Breast epithelium (tissue), 4 donors: ENCODE measurements at regions not wholly inside any gene's neighbourhood (a gene's known extent, or its start where the extent isn't known, plus 50 kb on each side); places are given as distances from the start of the nearest gene placed in this dataset.

Experiments
- DNase-seq, 2 donors: peaks; one replicate each; pipeline ENCODE4 v3.0.0-alpha.2; 2019; ENCODE audit warnings: low spot score in 2 of 2
- H3K27ac ChIP-seq, 2 donors: fragments of 200-600 bp; sonication (generic) in 1 of 2; one replicate each; pipeline ENCODE4 v1.5.1; 2016 to 2019; ENCODE audit warnings: mild to moderate bottlenecking in 1 of 2
- H3K27me3 ChIP-seq, 2 donors: fragments of 200-600 bp; sonication (generic) in 1 of 2; one replicate each; pipeline versions ENCODE4 v1.5.1 to v1.6.0; 2017 to 2019; ENCODE audit warnings: control low read depth in 1 of 2, mild to moderate bottlenecking in 1 of 2
- H3K36me3 ChIP-seq: fragments of 200-600 bp; one replicate; pipeline ENCODE4 v1.5.1; 2019
- H3K4me1 ChIP-seq, 2 donors: fragments of 200-600 bp; sonication (generic); one replicate each; pipeline ENCODE4 v1.5.1; 2016 to 2019; ENCODE audit warnings: control low read depth in 1 of 2
- H3K4me3 ChIP-seq, 3 donors: fragments of 200-600 bp; sonication (generic); 1 replicate in 2 of 3; 2 replicates in 1 of 3; pipeline ENCODE4 v1.5.1; 2016 to 2019; ENCODE audit warnings: mild to moderate bottlenecking in 3 of 3, moderate library complexity in 2 of 3
- H3K9me3 ChIP-seq, 2 donors: fragments of 200-600 bp; sonication (generic) in 1 of 2; one replicate each; pipeline ENCODE4 v1.5.1; 2016 to 2019; ENCODE audit warnings: control low read depth in 1 of 2
- POLR2A ChIP-seq: fragments of 450-650 bp; IDR thresholded peaks from one replicate; pipeline ENCODE4 v1.6.1; 2016; ENCODE audit warnings: antibody characterized with exemption, mild to moderate bottlenecking, moderate library complexity
- POLR2AphosphoS5 ChIP-seq, 3 donors: sonication (generic); formaldehyde crosslinking; IDR thresholded peaks; one replicate each; pipeline ENCODE4 v1.6.1; 2017; ENCODE audit warnings: antibody characterized with exemption in 3 of 3
- intact Hi-C: fragments of 100-400 bp; cut with DNase I; formaldehyde crosslinking; loops from one replicate; pipeline ENCODE4 v1.15.1; 2023; ENCODE audit warnings: low total_unique reads
- TF ChIP-seq, protein P1 (sequence below), 3 donors: fragments of 450-650 bp; IDR thresholded peaks; one replicate each; pipeline ENCODE4 v1.5.1; 2016 to 2017; ENCODE audit warnings: antibody characterized with exemption in 3 of 3, mild to moderate bottlenecking in 3 of 3, moderate library complexity in 3 of 3

DNA sequence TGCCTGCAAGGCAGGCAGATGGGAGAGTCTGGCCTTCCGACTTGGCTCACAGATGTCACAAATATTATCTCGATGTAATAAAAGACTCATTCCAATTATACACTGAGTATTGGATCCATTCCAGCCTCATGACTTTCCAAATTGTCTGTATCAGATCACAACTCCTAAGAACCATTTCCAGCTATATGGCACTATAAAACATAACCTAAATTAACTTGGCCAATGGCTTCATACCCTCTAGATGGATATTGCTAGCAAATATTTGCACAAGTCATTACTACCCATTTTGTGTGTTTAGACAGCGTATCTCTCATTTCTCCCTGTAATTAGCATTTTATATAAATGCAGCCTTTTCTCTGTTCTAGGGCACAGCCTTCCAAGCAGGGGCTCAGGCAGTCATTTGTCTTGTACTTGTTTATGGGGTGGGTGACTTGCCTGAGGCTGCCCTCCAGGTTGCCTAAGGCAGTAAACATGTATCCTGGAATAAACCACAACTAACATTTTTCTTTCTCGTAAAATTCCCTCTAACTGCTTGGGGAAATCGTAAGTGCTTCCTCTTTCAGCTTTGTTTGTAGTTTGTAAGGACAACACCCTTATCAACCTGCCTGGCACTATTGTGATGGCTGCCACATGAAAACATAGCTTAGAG lies 70.6 kb upstream of the KCNJ6 start:
- H3K27me3 ChIP-seq: peaks cover 0 to 8% of the 10 kb centered on the region in 2 donors
- H3K4me1 ChIP-seq: no peaks in the 10 kb centered on the region
- TF ChIP-seq POLR2AphosphoS5 (IDR thresholded peaks at IDR 0.05) (no peak), POLR2A (no peak)
- TF ChIP-seq, protein P1, sequence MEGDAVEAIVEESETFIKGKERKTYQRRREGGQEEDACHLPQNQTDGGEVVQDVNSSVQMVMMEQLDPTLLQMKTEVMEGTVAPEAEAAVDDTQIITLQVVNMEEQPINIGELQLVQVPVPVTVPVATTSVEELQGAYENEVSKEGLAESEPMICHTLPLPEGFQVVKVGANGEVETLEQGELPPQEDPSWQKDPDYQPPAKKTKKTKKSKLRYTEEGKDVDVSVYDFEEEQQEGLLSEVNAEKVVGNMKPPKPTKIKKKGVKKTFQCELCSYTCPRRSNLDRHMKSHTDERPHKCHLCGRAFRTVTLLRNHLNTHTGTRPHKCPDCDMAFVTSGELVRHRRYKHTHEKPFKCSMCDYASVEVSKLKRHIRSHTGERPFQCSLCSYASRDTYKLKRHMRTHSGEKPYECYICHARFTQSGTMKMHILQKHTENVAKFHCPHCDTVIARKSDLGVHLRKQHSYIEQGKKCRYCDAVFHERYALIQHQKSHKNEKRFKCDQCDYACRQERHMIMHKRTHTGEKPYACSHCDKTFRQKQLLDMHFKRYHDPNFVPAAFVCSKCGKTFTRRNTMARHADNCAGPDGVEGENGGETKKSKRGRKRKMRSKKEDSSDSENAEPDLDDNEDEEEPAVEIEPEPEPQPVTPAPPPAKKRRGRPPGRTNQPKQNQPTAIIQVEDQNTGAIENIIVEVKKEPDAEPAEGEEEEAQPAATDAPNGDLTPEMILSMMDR (IDR thresholded peaks at IDR 0.05): no peak
- intact Hi-C loops: no loop called here
- no peak overlapping the region for H3K27ac ChIP-seq
- H3K9me3 ChIP-seq: no peaks in the 10 kb centered on the region
- no peak overlapping the region for H3K4me3 ChIP-seq
- DNase-seq: no peak
- H3K36me3 ChIP-seq: no peaks in the 10 kb centered on the region

DNA sequence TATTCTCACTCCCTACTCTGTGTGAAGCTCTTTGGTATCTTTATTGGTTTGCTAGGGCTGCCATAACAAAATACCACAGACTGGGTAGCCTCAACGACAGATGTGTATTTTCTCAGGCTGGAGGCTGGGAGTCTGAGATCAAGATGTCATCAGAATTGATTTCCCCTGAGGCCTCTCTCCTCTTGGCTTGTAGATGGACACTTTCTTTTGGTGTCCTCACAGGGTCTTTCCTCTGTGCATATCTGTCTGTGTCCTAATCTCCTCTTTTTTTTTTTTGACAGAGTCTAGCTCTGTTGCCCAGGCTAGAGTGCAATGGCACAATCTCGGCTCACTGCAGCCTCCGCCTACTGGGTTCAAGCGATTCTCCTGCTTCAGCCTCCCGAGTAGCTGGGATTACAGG lies 71.4 kb upstream of the KCNJ6 start:
- TF ChIP-seq, protein P1 (IDR thresholded peaks at IDR 0.05): no peak
- no peak for TF ChIP-seq POLR2A
- TF ChIP-seq POLR2AphosphoS5 (IDR thresholded peaks at IDR 0.05): no peak
- Histone ChIP-seq H3K4me3 (no peak overlapping the region), H3K36me3 (no peaks in the 10 kb centered on the region), H3K27ac (no peak overlapping the region), H3K27me3 (peaks cover 0 to 8% of the 10 kb centered on the region in 2 donors), H3K9me3 (no peaks in the 10 kb centered on the region), H3K4me1 (no peaks in the 10 kb centered on the region)
- no peak for DNase-seq
- intact Hi-C loops: no loop called here

GRCh38 chr21:37993071-37993470 lies 76.8 kb upstream of the KCNJ6 start:
- intact Hi-C loops: no loop called here
- Histone ChIP-seq H3K27me3 (peaks cover 0 to 10% of the 10 kb centered on the region in 2 donors), H3K4me3 (no peak overlapping the region), H3K9me3 (no peaks in the 10 kb centered on the region), H3K36me3 (no peaks in the 10 kb centered on the region), H3K4me1 (no peaks in the 10 kb centered on the region), H3K27ac (no peak overlapping the region)
- TF ChIP-seq POLR2A: no peak
- TF ChIP-seq POLR2AphosphoS5 (IDR thresholded peaks at IDR 0.05): no peak
- TF ChIP-seq, protein P1 (IDR thresholded peaks at IDR 0.05): no peak
- DNase-seq: no peak

DNA sequence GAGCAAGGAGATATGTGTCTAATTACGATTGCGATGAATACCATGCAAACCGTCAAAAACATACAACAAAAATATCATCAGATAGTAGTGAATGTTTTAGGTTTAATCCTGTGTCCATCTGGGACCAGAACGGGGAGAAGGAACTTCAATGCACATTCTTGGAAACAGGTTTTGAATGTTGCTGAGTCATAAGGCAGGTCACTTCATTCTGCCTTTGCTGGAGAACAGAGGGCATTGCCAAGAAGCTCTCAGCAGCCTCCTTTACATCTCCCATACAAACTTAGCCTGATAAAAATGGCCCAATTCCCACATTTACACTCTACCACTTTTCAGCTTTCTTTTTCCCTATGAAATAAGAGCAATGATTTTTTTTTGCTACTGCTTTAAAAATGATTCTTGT lies 78.0 kb upstream of the KCNJ6 start:
- DNase-seq: no peak
- H3K27me3 ChIP-seq: peaks cover 0 to 6% of the 10 kb centered on the region in 2 donors
- TF ChIP-seq POLR2A: no peak
- TF ChIP-seq POLR2AphosphoS5 (IDR thresholded peaks at IDR 0.05): no peak
- TF ChIP-seq, protein P1 (IDR thresholded peaks at IDR 0.05): no peak
- H3K9me3 ChIP-seq: no peaks in the 10 kb centered on the region
- H3K4me1 ChIP-seq: no peaks in the 10 kb centered on the region
- intact Hi-C loops: no loop called here
- H3K36me3 ChIP-seq: no peaks in the 10 kb centered on the region
- no peak overlapping the region for H3K27ac ChIP-seq
- no peak overlapping the region for H3K4me3 ChIP-seq

GRCh38 chr21:38012672-38013071 lies 96.4 kb upstream of the KCNJ6 start:
- no peaks in the 10 kb centered on the region for H3K36me3 ChIP-seq
- TF ChIP-seq, protein P1 (IDR thresholded peaks at IDR 0.05): no peak
- TF ChIP-seq POLR2AphosphoS5 (IDR thresholded peaks at IDR 0.05) (no peak), POLR2A (no peak)
- DNase-seq: no peak
- peaks cover 5 to 15% of the 10 kb centered on the region in 2 donors for H3K9me3 ChIP-seq
- no peaks in the 10 kb centered on the region for H3K4me1 ChIP-seq
- H3K27me3 ChIP-seq: no peaks in the 10 kb centered on the region
- H3K27ac ChIP-seq: no peak overlapping the region
- no peak overlapping the region for H3K4me3 ChIP-seq
- intact Hi-C loops: no loop called here
